ENCODE measurements at regions not wholly inside any gene's neighbourhood (a gene's known extent, or its start where the extent isn't known, plus 50 kb on each side); places are given as distances from the start of the nearest gene placed in this dataset.
"Not testable (repeated sequence)": the region's sequence is repeated elsewhere in the genome, so short reads cannot be mapped to it uniquely, and the experiment has no call there.

DNA sequence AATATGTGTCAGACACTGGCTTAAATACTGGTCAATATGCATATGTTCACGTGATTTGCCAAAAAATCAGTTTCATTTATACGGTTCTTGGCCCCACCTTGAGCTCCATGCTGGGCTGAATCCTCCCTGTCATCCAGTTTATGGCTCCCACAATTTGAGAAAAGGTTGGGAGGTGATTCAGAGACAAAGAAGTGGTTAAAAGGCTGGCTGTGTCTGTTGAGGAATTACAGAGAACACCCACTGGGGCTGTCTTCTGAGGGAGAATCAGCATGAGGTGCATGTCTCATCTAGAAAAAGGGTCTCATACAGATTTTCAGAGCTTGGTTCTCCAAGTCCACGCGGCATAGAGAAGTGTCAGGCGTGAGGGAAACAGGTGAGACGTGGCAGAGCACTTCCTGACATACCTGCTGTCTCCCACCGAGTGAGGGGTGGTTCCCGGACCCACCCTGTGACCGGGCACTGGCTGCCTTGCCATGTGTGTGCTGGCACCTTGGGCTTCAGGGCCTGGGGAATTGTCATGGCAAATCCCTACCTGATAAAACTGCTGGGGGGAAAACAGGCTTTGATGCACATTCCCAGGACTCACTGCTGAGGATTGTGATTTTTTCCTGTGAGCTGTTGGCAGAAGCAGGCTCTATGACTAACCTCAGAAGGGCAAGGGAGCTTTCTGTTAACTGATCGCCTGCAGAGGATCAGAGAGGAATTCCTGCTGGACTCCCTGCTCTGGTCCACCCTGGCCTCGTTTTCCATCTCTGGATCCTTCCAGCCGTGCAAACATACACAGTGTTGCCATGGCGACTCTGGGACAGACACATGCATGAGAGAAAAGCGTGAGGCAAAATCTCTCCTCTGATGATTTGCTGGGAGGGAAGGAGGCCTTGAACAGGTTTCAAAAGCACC lies 223.6 kb downstream of the ADAMTS15 start:
- Histone ChIP-seq H3K9ac (ENCODE audit: insufficient read length) (no peak overlapping the region), H3K4me3 (no peak overlapping the region), H3K27ac (no peak overlapping the region), H3K9me3 (ENCODE audit: low read depth, low read length) (no peaks in the 10 kb centered on the region), H3K36me3 (ENCODE audit: insufficient read depth, low read length) (no peaks in the 10 kb centered on the region)
- TF ChIP-seq FOXP2 (optimal IDR thresholded peaks at IDR 0.05; ENCODE audit: control extremely low read depth, extremely low read length, insufficient read depth) (no peak), EZH2 (IDR thresholded peaks at IDR 0.05) (no peak), POLR2AphosphoS5 (IDR thresholded peaks at IDR 0.05; ENCODE audit: borderline replicate concordance, low read depth, low read length) (no peak)
- DNase-seq (ENCODE audit: low read depth, low spot score), result no peak

DNA sequence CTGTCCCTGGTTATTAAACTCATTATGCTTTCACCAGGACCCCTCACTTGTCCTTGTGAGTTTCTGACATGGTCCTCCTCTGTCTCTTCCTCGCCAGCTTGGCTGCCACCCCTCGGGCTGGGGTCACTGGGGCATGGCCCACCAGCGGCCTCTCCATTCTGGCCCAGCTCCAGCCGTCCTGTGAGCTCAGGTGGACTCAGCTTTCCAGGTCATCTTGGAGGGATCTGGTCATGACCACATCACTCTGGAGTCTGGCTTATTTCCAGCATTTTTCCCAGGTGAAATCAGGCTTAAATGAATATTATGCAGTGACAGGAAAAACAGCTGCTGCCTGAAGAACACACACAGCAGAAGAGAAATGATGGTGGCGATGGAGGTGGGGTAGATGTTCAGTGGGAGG lies 224.5 kb downstream of the ADAMTS15 start:
- Histone ChIP-seq H3K4me3 (no peak overlapping the region), H3K9me3 (ENCODE audit: low read depth, low read length) (no peaks in the 10 kb centered on the region), H3K36me3 (ENCODE audit: insufficient read depth, low read length) (no peaks in the 10 kb centered on the region), H3K27ac (no peak overlapping the region), H3K9ac (ENCODE audit: insufficient read length) (no peak overlapping the region)
- TF ChIP-seq FOXP2 (optimal IDR thresholded peaks at IDR 0.05; ENCODE audit: control extremely low read depth, extremely low read length, insufficient read depth) (no peak), POLR2AphosphoS5 (IDR thresholded peaks at IDR 0.05; ENCODE audit: borderline replicate concordance, low read depth, low read length) (no peak), EZH2 (IDR thresholded peaks at IDR 0.05) (no peak)
- no peak for DNase-seq (ENCODE audit: low read depth, low spot score)

DNA sequence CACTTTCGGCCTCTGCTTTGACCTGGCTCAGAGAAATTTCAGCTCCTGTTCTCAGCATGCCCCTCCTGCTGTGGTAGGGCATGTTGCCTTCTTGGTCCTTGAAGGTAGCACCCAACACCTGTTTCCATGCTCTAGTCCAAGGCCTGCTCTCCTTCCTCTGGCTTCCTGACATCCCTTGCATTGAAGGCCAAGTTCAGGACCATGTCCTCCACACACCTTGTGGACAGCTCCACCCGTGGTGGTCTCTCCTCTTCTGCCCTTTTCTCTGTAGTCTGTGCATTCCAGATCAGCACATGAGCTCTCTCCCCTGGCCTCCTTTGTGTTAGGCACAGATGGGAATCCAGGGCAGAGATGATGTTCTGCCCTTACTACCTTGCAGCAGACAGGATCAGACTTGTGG lies 225.3 kb downstream of the ADAMTS15 start:
- TF ChIP-seq POLR2AphosphoS5 (IDR thresholded peaks at IDR 0.05; ENCODE audit: borderline replicate concordance, low read depth, low read length), result no peak
- no peak for TF ChIP-seq FOXP2 (optimal IDR thresholded peaks at IDR 0.05; ENCODE audit: control extremely low read depth, extremely low read length, insufficient read depth)
- no peak for TF ChIP-seq EZH2 (IDR thresholded peaks at IDR 0.05)
- Histone ChIP-seq H3K9ac (ENCODE audit: insufficient read length) (no peak overlapping the region), H3K27ac (no peak overlapping the region), H3K36me3 (ENCODE audit: insufficient read depth, low read length) (no peaks in the 10 kb centered on the region), H3K4me3 (no peak overlapping the region), H3K9me3 (ENCODE audit: low read depth, low read length) (no peaks in the 10 kb centered on the region)
- no peak for DNase-seq (ENCODE audit: low read depth, low spot score)

DNA sequence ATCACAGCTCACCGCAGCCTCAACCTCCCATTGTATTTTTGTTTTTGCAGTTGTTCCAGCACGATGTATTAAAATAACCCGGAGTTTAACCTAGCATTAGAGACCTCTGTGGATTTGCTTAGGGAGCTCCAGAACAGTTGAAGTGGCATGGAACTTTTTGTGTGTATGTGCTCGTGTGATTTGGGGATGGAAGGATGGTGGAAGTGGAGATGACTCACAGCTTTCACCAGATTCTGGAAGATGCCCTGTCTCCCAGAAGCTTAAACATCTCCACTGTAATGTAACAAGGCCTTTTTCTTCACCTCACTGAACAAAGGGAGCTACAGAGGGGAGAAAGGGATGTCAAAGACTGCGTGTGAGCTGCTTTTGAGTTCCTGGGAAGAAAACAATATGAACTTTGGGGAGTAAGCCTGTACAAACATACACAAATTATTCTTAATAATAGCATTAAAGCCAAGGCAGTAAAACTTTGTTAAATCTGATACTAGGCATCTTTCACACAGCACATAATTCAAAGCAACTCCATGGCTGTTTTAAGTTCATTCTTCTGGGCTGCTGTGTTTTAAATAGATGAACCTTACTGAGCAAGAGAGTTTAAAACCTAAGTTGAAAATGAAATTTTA lies 226.4 kb downstream of the ADAMTS15 start:
- H3K27ac ChIP-seq, result no peak overlapping the region
- H3K9ac ChIP-seq (ENCODE audit: insufficient read length), result no peak overlapping the region
- H3K4me3 ChIP-seq, result no peak overlapping the region
- TF ChIP-seq EZH2 (IDR thresholded peaks at IDR 0.05), result no peak
- no peak for TF ChIP-seq POLR2AphosphoS5 (IDR thresholded peaks at IDR 0.05; ENCODE audit: borderline replicate concordance, low read depth, low read length)
- TF ChIP-seq FOXP2 (optimal IDR thresholded peaks at IDR 0.05; ENCODE audit: control extremely low read depth, extremely low read length, insufficient read depth), result no peak
- H3K9me3 ChIP-seq (ENCODE audit: low read depth, low read length), result no peaks in the 10 kb centered on the region
- H3K36me3 ChIP-seq (ENCODE audit: insufficient read depth, low read length), result no peaks in the 10 kb centered on the region
- no peak for DNase-seq (ENCODE audit: low read depth, low spot score)

DNA sequence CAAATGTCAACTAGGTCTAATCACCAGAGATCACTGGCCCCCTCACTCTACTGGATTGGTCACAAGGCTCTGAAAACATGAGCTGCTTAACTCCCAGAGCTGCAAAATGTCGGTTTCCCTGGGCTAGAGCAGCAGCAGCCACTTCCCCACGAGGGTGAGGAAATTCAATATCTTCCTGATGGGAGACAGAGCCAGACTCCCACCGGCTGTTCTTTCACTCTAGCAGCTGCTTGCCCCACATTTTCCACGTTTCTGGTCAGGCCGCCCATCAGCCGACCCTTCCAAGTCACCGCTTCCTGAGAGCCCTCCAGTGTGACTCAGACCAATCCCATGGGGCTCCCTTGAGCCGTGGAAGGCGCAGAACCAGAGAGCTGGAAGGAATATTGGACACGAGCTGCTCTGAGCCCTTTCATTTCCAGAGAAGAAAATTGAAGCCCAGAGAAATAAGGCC lies 227.0 kb downstream of the ADAMTS15 start:
- no peak for DNase-seq (ENCODE audit: low read depth, low spot score)
- Histone ChIP-seq H3K27ac (no peak overlapping the region), H3K36me3 (ENCODE audit: insufficient read depth, low read length) (no peaks in the 10 kb centered on the region), H3K9me3 (ENCODE audit: low read depth, low read length) (no peaks in the 10 kb centered on the region), H3K9ac (ENCODE audit: insufficient read length) (no peak overlapping the region), H3K4me3 (no peak overlapping the region)
- no peak for TF ChIP-seq POLR2AphosphoS5 (IDR thresholded peaks at IDR 0.05; ENCODE audit: borderline replicate concordance, low read depth, low read length)
- no peak for TF ChIP-seq FOXP2 (optimal IDR thresholded peaks at IDR 0.05; ENCODE audit: control extremely low read depth, extremely low read length, insufficient read depth)
- no peak for TF ChIP-seq EZH2 (IDR thresholded peaks at IDR 0.05)

DNA sequence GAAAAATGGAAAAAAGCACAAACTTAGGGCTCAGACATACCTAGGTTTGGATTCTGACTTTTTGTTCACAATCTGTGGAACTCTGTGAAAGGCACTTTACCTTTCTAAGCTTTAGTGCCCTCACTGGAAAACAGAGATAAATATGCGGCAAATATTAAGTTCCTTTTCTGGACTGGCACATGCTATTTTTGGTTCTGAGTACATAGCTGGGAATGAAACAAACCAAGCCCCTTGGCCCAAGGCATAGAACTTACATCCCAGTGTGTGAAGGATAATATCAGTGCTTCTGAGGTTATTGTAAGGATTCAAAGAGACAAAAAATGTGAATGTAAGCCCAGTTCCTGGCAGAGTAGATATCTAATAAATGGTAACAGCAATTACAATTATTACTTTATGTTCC lies 227.5 kb downstream of the ADAMTS15 start:
- TF ChIP-seq FOXP2 (optimal IDR thresholded peaks at IDR 0.05; ENCODE audit: control extremely low read depth, extremely low read length, insufficient read depth) (no peak), POLR2AphosphoS5 (IDR thresholded peaks at IDR 0.05; ENCODE audit: borderline replicate concordance, low read depth, low read length) (no peak), EZH2 (IDR thresholded peaks at IDR 0.05) (no peak)
- Histone ChIP-seq H3K9me3 (ENCODE audit: low read depth, low read length) (no peaks in the 10 kb centered on the region), H3K27ac (no peak overlapping the region), H3K36me3 (ENCODE audit: insufficient read depth, low read length) (no peaks in the 10 kb centered on the region), H3K9ac (ENCODE audit: insufficient read length) (no peak overlapping the region), H3K4me3 (no peak overlapping the region)
- DNase-seq (ENCODE audit: low read depth, low spot score), result no peak

DNA sequence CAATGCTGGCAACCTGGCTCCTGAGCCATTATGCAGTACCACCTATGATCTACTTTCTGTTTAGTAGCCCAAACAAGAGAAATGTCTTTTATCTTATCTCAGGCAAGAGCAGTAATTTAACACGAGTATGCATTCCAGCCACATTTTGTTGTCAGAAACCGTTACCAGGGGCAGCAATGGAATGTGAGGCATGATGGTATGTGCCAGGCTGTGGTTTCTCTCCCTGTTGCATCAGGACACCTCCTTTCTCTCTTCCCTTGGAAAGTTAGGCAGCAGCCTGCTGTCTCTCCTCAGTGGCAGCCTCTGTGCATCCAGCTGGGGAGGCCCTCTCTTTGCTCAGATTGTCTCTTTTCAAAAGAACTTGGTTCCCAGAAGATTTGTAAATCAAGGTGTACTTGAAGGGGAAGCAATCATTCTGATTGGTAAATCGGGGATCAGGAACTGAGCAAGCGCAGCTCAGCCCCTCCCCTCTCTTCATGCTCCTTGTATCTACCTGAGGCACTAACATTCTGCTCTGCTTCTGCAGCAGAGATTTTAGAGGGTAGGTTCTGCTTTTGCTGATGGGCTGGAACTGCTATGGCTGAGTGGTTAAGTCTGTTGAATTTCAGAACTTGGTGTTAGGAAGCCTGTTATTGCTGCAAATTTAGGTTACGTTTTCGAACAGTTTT lies 229.2 kb downstream of the ADAMTS15 start:
- Histone ChIP-seq H3K9me3 (ENCODE audit: low read depth, low read length) (0 out of 2 replicates have a peak, but pooled peaks cover 3% of the 10 kb centered on the region), H3K4me3 (peak overlapping the region; percentile 28), H3K27ac (peak overlapping the region; percentile 52; the same call in 1 of the 2 replicates), H3K9ac (ENCODE audit: insufficient read length) (no peak overlapping the region), H3K36me3 (ENCODE audit: insufficient read depth, low read length) (no peaks in the 10 kb centered on the region)
- no peak for DNase-seq (ENCODE audit: low read depth, low spot score)
- TF ChIP-seq POLR2AphosphoS5 (IDR thresholded peaks at IDR 0.05; ENCODE audit: borderline replicate concordance, low read depth, low read length) (no peak), FOXP2 (optimal IDR thresholded peaks at IDR 0.05; ENCODE audit: control extremely low read depth, extremely low read length, insufficient read depth) (no peak), EZH2 (IDR thresholded peaks at IDR 0.05) (no peak)

DNA sequence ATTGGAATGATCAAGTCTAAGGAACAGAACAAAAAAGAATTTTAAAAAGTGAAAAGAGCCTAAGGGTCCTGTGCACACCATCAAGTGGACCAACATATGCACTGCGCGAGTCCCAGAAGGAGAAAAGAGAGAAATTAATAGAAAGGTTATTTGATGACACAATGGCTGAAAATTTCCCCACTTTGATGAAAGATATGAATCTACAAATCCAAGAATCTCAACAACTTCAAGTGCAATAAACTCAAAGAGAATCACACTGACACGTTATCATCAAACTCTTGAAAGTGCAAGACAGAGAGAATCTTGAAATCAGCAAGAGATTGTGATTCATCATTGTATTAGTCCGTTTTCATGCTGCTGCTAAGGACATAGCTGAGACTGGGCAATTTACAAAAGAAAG lies 230.8 kb downstream of the ADAMTS15 start:
- TF ChIP-seq FOXP2 (optimal IDR thresholded peaks at IDR 0.05; ENCODE audit: control extremely low read depth, extremely low read length, insufficient read depth), result no peak
- no peak for TF ChIP-seq POLR2AphosphoS5 (IDR thresholded peaks at IDR 0.05; ENCODE audit: borderline replicate concordance, low read depth, low read length)
- TF ChIP-seq EZH2 (IDR thresholded peaks at IDR 0.05), result no peak
- no peak for DNase-seq (ENCODE audit: low read depth, low spot score)
- no peak overlapping the region for H3K27ac ChIP-seq
- no peaks in the 10 kb centered on the region for H3K36me3 ChIP-seq (ENCODE audit: insufficient read depth, low read length)
- no peak overlapping the region for H3K4me3 ChIP-seq
- no peak overlapping the region for H3K9ac ChIP-seq (ENCODE audit: insufficient read length)
- H3K9me3 ChIP-seq (ENCODE audit: low read depth, low read length), result 0 out of 2 replicates have a peak, but pooled peaks cover 3% of the 10 kb centered on the region

DNA sequence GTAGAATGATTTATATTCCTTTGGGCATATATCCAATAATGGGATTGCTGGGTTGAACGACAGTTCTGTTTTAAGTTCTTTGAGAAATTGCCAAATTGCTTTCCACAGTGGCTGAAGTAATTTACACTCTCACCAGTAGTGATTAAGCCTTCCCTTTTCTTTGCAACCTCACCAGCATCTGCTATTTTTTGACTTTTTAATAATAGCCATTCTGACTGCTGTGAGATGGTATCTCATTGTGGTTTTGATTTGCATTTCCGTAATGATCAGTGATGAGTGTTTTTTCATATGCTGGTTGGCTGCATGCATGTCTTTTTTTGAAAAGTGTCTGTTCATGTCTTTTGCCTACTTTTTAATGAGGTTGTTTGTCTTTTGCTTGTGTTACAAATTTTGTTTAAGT lies 233.8 kb downstream of the SNX19 start:
- H3K9me3 ChIP-seq (ENCODE audit: low read depth, low read length); H3K4me3 ChIP-seq; H3K27ac ChIP-seq; H3K9ac ChIP-seq (ENCODE audit: insufficient read length); DNase-seq (ENCODE audit: low read depth, low spot score); H3K36me3 ChIP-seq (ENCODE audit: insufficient read depth, low read length): not testable (repeated sequence)
